T-helper 22 cell (primary cell): ENCODE measurements at regions not wholly inside any gene's neighbourhood (a gene's known extent, or its start where the extent isn't known, plus 50 kb on each side); places are given as distances from the start of the nearest gene placed in this dataset.

Source experiments
- DNase-seq: peaks from one replicate; pipeline ENCODE4 v3.0.0-alpha.2; 2020; ENCODE audit warnings: low read depth

GRCh38 chr14:71675126-71675899 lies 256.9 kb upstream of the RGS6 start:
- DNase-seq: no peak

GRCh38 chr14:71675900-71676287 lies 256.3 kb upstream of the RGS6 start:
- DNase-seq: no peak

DNA sequence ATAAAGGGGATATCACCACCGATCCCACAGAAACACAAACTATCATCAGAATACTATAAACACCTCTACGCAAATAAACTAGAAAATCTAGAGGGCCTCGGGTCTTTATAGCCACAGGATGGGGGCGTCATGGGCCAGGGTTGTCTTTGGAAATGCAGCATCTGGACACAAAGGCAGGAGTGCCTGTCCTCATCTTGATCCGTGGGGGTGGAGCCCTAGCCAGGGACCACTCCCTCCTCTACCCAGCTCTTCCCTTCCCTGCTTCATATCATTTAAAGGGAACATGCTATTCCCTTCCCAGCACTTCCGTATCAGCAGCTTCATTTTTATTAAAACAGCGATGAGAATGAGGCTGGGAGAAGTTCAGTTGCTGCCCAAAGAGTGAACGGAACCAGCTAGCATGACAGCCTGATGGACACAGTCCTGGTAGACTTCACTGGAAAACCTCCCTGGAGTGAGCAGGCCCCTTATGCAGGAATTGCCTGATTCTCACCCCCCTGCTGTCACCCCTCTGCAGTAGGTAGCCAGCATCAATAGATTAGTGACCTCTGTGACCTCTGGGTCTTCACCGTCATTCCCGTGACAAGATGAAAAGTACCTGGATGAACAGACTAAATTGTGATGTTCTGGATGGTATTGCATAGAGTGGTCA lies 251.4 kb upstream of the RGS6 start:
- no peak for DNase-seq

- no peak for DNase-seq
These were observed 249.9 kb upstream of the RGS6 start for GRCh38 chr14:71682337-71682736.

DNA sequence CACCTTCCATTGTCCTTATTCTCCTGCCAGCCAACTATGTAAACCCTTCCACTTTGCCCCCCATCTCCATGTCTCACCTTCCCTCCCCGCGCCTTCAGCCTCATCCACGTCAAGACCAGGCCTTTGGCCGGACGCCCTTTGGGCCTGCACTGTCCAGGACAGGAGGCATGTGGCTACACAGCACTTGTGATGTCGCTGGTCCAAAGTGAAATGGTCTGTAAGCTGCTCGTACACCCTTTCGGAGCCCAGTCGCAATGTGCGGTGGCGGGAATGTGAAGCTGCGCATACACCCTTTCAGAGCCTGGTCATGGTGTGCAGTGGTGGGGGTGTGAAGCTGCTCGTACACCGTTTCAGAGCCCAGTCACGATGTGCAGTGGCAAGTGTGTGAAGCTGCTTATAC lies 247.9 kb upstream of the RGS6 start:
- DNase-seq: no peak

DNA sequence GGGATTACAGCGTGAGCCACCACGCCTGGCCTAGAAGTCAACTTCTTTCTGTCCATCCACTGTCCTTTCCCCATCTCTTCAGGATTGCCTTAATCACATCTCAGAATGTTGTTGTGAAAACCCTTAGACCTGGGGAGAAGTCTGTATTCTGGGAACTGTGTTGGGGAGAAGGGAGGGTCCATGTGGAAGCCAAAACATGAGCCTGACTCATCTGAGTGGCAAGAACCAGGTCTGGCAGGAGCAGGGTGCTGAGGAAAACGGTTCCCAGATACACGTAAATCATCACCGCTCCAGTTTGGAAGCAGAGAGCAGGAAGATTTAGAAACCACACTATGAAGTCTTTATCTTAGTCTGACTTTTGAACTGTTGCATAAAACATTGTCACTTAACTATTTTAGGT lies 245.6 kb upstream of the RGS6 start:
- DNase-seq: no peak

GRCh38 chr14:71687166-71687831 lies 244.9 kb upstream of the RGS6 start:
- no peak for DNase-seq

- DNase-seq: no peak
These were observed 243.7 kb upstream of the RGS6 start for GRCh38 chr14:71688576-71688975.

DNA sequence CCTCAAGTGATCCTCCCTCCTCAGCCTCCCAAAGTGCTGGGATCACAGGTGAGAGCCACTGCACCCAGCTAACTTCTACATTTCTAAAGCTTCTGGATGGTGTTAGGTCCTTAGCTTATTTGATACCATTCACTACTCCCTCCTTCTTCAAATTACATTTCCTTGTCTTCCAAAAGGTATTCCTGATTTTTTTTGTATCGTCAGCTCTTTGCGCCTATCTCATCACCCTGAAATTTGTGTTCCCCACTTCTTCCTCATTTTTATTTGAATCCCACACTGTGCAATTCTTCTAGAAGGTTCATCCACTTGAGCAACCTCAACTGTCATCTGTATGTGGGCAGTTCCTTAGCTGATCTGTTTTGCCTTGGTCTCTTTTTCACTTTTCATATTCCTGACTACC lies 241.8 kb upstream of the RGS6 start:
- DNase-seq: no peak

DNA sequence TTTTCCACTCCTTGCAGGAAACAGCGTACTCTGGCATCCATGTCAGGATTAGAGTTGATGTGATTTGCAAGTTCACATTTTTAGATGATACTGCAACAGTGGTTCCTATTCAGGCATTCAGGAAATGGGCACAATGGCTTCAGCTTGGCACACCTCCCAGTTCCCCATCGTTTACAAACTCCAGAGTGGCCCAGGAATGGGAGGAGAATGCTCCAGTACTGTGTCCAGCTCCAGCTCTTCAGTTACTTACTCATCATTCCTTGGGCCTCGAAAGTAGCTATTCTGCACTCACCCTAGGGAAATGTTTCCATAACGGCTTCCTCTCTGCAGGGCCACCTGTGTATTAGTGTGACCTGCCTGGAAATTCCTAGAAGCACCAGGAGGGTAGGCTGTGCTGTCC lies 239.7 kb upstream of the RGS6 start:
- no peak for DNase-seq

DNA sequence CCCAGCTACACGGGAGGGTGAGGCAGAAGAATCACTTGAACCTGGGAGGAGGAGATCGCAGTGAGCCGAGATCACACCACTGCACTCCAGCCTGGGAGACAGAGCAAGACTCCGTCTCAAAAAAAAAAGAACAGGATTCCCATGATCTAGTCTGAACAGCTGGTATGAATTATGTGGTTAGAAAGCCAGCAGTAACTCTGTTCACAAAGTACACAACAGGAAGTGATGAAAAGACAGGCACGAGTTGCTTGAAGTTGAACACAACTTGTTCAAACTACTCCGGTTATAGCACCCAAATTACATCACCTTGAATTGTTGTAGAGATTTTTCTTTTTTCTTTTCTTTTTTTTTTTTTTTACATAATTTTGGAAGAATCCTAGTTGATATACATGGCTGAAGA lies 238.8 kb upstream of the RGS6 start:
- no peak for DNase-seq

DNA sequence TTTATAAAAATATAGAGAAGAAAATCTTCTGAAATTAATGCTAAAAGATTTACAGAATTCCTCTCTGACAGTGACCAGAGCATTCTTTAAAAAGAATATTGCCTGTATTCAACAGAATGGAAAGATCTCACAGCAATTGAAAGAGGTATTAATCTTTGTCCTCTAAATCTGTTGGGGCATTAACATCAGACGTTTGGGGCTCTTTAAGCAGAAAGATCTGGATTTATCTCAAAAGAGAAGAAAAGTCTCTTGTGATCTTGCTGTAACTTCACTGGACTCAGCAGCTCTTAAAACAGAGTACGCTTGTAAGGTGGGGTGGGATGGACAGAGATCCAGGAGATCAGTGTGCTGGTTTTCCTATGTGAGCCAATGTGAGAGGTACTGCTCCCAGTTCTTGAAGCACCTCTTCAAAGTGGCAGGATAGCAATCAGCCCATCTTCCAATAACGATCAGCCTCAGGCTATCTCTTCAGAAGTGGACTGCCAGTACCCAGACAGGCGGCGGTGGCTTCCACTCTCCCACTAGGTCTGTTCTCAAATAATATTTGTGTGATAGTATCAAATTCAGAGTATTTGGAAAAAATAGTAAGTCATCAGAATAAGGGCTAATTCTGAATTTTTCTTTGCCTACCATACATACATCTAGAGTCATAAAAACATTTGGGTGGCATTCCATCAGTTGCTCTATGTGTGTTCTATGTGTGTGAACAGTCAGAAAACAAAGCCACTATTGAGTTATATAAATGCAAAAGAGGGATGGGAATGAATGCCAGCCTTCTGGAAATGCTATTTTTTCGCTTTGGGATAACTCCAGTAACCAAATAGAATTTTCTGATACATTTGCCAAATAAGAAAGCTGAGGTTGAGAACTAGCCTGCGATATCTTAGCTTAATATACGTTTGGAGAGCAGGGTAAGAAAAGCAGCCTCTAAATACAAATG lies 237.4 kb upstream of the RGS6 start:
- no peak for DNase-seq

GRCh38 chr14:71695611-71696350 lies 236.4 kb upstream of the RGS6 start:
- no peak for DNase-seq

DNA sequence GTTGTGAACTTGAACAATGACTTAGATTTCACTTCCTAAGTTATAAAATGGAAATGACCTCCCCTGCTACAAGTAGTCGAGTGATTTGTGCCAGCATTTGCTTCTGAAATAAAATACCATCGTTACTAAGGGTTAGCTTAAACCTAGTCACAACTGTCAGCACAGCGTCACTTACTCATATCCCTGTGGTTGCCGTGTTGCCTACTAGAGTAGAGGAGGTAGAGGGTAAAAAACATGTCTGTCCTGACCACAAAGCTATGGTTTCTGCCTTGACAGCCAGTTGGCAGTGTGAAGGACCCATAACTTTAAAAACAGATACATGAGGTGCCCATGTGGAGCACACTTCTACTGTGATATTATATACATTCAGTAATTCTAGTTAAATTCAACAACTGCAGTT lies 234.2 kb upstream of the RGS6 start:
- no peak for DNase-seq

DNA sequence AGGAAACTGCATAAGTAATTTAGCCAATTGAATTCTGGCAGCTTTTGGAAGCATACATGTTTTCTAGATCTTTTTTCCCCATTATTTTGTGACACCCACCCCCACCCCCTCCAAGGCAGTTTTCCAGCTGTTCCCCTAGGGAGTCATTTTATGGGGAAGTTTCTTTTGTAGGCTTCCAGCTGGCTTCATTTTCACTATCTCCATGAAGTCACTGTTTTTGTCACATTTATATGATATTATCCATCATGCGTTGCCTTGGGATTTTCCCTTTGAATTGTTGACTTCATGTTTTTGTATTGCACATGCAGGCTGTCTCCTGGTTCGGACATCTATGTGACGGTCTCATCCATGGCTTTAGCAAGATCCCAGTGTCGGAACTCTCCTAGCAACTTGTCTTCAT lies 233.6 kb upstream of the RGS6 start:
- DNase-seq: no peak

- DNase-seq: no peak
These were observed 230.2 kb upstream of the RGS6 start for GRCh38 chr14:71701990-71702389.

- no peak for DNase-seq
These were observed 229.4 kb upstream of the RGS6 start for GRCh38 chr14:71702786-71703185.

- no peak for DNase-seq
These were observed 228.8 kb upstream of the RGS6 start for GRCh38 chr14:71703477-71703876.

DNA sequence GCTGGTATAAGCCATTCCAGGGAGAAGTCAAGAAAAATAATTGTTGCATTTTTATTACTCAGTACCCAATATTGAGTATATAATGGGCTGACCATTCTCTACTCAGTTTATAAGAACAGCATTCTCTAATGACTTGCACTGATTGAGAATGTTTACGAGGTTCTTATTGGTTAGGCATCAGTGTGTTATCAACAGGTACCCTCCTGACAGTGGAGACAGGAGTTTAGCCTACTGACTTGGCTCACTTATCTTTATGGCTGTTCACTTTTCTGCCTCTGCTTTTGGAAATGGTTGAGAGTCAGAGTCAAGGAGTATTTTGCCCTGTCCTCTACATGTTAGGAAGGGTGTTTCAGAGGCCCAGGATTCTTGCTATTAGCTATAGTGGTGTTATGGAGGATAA lies 228.0 kb upstream of the RGS6 start:
- no peak for DNase-seq

- DNase-seq: no peak
These were observed 226.8 kb upstream of the RGS6 start for GRCh38 chr14:71705460-71705859.

DNA sequence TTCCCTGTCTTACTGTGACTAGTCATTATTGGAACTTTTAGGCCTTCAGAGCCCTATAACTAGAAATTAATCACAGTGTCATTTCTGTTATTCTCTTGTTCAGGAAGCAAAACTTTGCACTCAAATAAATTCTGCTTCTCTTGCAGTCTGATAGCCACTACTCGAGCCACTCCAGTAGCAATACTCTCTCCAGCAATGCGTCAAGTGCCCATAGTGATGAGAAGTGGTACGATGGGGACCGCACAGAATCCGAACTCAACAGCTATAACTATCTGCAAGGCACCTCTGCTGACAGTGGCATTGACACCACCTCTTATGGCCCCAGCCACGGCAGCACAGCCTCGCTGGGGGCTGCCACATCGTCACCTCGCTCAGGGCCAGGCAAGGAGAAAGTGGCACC lies 223.2 kb upstream of the RGS6 start:
- no peak for DNase-seq

DNA sequence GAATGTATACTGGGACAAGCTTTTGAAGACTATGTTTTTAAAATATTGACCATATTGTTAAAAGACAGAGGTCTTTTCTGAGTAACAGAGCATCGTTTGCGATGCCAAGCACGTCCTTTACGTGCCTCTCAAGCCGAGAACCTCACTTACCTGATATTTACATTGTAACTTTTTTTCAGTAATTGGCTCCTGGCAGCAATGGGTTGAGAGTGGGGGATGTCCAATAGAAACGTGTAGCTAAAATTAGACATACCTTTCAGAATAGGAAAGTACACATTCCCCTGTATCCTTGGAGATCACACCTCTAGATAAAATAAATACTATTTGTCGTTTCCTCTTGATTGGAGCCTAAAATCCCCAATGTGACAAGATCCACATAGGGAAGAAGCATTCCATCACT lies 222.2 kb upstream of the RGS6 start:
- DNase-seq: no peak
